ENCODE measurements at regions not wholly inside any gene's neighbourhood (a gene's known extent, or its start where the extent isn't known, plus 50 kb on each side); places are given as distances from the start of the nearest gene placed in this dataset.

GRCh38 chr12:27907766-27908165 is 64.8 kb downstream of the PTHLH start:
- no peak for DNase-seq (ENCODE audit: low read depth, low spot score)
- TF ChIP-seq CTCF (IDR thresholded peaks at IDR 0.05; ENCODE audit: insufficient read depth, low read length, missing control alignments) = no peak
- POLR2A ChIA-PET = no interaction called here

GRCh38 chr12:27906658-27907473 is 65.7 kb downstream of the PTHLH start:
- ChIA-PET POLR2A (no interaction called here), CTCF (interaction anchor here (1.1 to 1.9 kb wide), 3 partner anchors 19 to 86 kb away, joined by 3 to 5 read pairs (median 3); no protein-coding TSS in a partner anchor)
- no peak overlapping the region for H3K4me3 ChIP-seq (ENCODE audit: low read depth, low read length)
- no peak for TF ChIP-seq CTCF (IDR thresholded peaks at IDR 0.05; ENCODE audit: insufficient read depth, low read length, missing control alignments)
- DNase-seq (ENCODE audit: low read depth, low spot score) = no peak

More at GRCh38 chr12:27907766-27908165, 64.8 kb downstream of the PTHLH start:
- H3K4me3 ChIP-seq (ENCODE audit: low read depth, low read length) = no peak overlapping the region
- CTCF ChIA-PET = no interaction called here

GRCh38 chr12:27906127-27906500 is 66.4 kb downstream of the PTHLH start:
- no peak overlapping the region for H3K4me3 ChIP-seq (ENCODE audit: low read depth, low read length)
- CTCF ChIA-PET = interaction anchor here (1.1 to 1.9 kb wide), 4 partner anchors 19 to 85 kb away, joined by 3 to 5 read pairs (median 4); no protein-coding TSS in a partner anchor
- TF ChIP-seq CTCF (IDR thresholded peaks at IDR 0.05; ENCODE audit: insufficient read depth, low read length, missing control alignments) = no peak
- DNase-seq (ENCODE audit: low read depth, low spot score) = no peak
- POLR2A ChIA-PET = no interaction called here

GRCh38 chr12:27905285-27906126 is 67.0 kb downstream of the PTHLH start:
- ChIA-PET CTCF (interaction anchor here (0.8 to 1.9 kb wide), 5 partner anchors 18 to 172 kb away, joined by 3 to 5 read pairs (median 3); no protein-coding TSS in a partner anchor), POLR2A (no interaction called here)
- TF ChIP-seq CTCF (IDR thresholded peaks at IDR 0.05; ENCODE audit: insufficient read depth, low read length, missing control alignments) = no peak
- no peak for DNase-seq (ENCODE audit: low read depth, low spot score)
- no peak overlapping the region for H3K4me3 ChIP-seq (ENCODE audit: low read depth, low read length)

GRCh38 chr12:27902651-27903050 is 69.9 kb downstream of the PTHLH start:
- CTCF ChIA-PET = interaction anchor here (0.7 kb wide), 1 partner anchor 14 kb away, joined by 3 read pairs; no protein-coding TSS in a partner anchor
- DNase-seq (ENCODE audit: low read depth, low spot score) = no peak
- TF ChIP-seq CTCF (IDR thresholded peaks at IDR 0.05; ENCODE audit: insufficient read depth, low read length, missing control alignments) = no peak
- no peak overlapping the region for H3K4me3 ChIP-seq (ENCODE audit: low read depth, low read length)
- POLR2A ChIA-PET = no interaction called here

- DNase-seq (ENCODE audit: low read depth, low spot score) = no peak
- POLR2A ChIA-PET = no interaction called here
- H3K4me3 ChIP-seq (ENCODE audit: low read depth, low read length) = no peak overlapping the region
- CTCF ChIA-PET = interaction anchor here (2.0 kb wide), 1 partner anchor 38 kb away, joined by 6 read pairs; no protein-coding TSS in a partner anchor
- no peak for TF ChIP-seq CTCF (IDR thresholded peaks at IDR 0.05; ENCODE audit: insufficient read depth, low read length, missing control alignments)
Measured at GRCh38 chr12:27901959-27902358, 70.6 kb downstream of the PTHLH start.

All from AG04449 (cell line).